ENCODE measurements at regions not wholly inside any gene's neighbourhood (a gene's known extent, or its start where the extent isn't known, plus 50 kb on each side); places are given as distances from the start of the nearest gene placed in this dataset.

- Histone ChIP-seq H3K27ac (ENCODE audit: low read depth in 1 of 3, low read length in 2 of 3) (no peak overlapping the region), H3K4me1 (ENCODE audit: control insufficient read depth in 3 of 3, insufficient read depth in 2 of 3, low read depth in 1 of 3, low read length in 2 of 3) (no peaks in the 10 kb centered on the region), H3K27me3 (ENCODE audit: control insufficient read depth in 3 of 3, insufficient read depth in 3 of 3, low read length in 3 of 3) (no peaks in the 10 kb centered on the region), H3K4me3 (ENCODE audit: low read depth in 1 of 3, low read length in 3 of 3) (no peak overlapping the region), H3K9me3 (ENCODE audit: control insufficient read depth in 2 of 2, insufficient read depth in 1 of 2, low read depth in 1 of 2, low read length in 1 of 2) (no peaks in the 10 kb centered on the region), H3K36me3 (ENCODE audit: control insufficient read depth in 3 of 3, insufficient read depth in 2 of 3, low read depth in 1 of 3, low read length in 3 of 3) (no peaks in the 10 kb centered on the region)
- DNase-seq: no peak
- FAIRE-seq: no peak
- WGBS, 3 donors: 74 to 100% (median 88%) methylated on average over 1 of the region's 1 CpG
Observed at GRCh38 chr13:76398425-76398824, 487.8 kb downstream of the KCTD12 start.

- no peaks in the 10 kb centered on the region for H3K4me1 ChIP-seq (ENCODE audit: control insufficient read depth in 3 of 3, insufficient read depth in 2 of 3, low read depth in 1 of 3, low read length in 2 of 3)
- H3K27ac ChIP-seq (ENCODE audit: low read depth in 1 of 3, low read length in 2 of 3): no peak overlapping the region
- WGBS, 3 donors: 58 to 68% (median 60%) methylated on average over 3 of the region's 3 CpGs
- DNase-seq: no peak
- H3K36me3 ChIP-seq (ENCODE audit: control insufficient read depth in 3 of 3, insufficient read depth in 2 of 3, low read depth in 1 of 3, low read length in 3 of 3): no peaks in the 10 kb centered on the region
- no peak overlapping the region for H3K4me3 ChIP-seq (ENCODE audit: low read depth in 1 of 3, low read length in 3 of 3)
- no peak for FAIRE-seq
- H3K9me3 ChIP-seq (ENCODE audit: control insufficient read depth in 2 of 2, insufficient read depth in 1 of 2, low read depth in 1 of 2, low read length in 1 of 2): no peaks in the 10 kb centered on the region
- H3K27me3 ChIP-seq (ENCODE audit: control insufficient read depth in 3 of 3, insufficient read depth in 3 of 3, low read length in 3 of 3): no peaks in the 10 kb centered on the region
Observed at GRCh38 chr13:76397413-76397812, 488.8 kb downstream of the KCTD12 start.

GRCh38 chr13:76389321-76389720 is 496.9 kb downstream of the KCTD12 start:
- Histone ChIP-seq H3K4me3 (ENCODE audit: low read depth in 1 of 3, low read length in 3 of 3) (no peak overlapping the region), H3K27me3 (ENCODE audit: control insufficient read depth in 3 of 3, insufficient read depth in 3 of 3, low read length in 3 of 3) (no peaks in the 10 kb centered on the region), H3K36me3 (ENCODE audit: control insufficient read depth in 3 of 3, insufficient read depth in 2 of 3, low read depth in 1 of 3, low read length in 3 of 3) (no peaks in the 10 kb centered on the region), H3K4me1 (ENCODE audit: control insufficient read depth in 3 of 3, insufficient read depth in 2 of 3, low read depth in 1 of 3, low read length in 2 of 3) (no peaks in the 10 kb centered on the region), H3K9me3 (ENCODE audit: control insufficient read depth in 2 of 2, insufficient read depth in 1 of 2, low read depth in 1 of 2, low read length in 1 of 2) (no peaks in the 10 kb centered on the region), H3K27ac (ENCODE audit: low read depth in 1 of 3, low read length in 2 of 3) (no peak overlapping the region)
- no peak for DNase-seq
- WGBS, 3 donors: 59 to 69% (median 65%) methylated on average over 1 of the region's 1 CpG
- no peak for FAIRE-seq

- no peak for FAIRE-seq
- no peak overlapping the region for H3K27ac ChIP-seq (ENCODE audit: low read depth in 1 of 3, low read length in 2 of 3)
- H3K4me3 ChIP-seq (ENCODE audit: low read depth in 1 of 3, low read length in 3 of 3): no peak overlapping the region
- H3K27me3 ChIP-seq (ENCODE audit: control insufficient read depth in 3 of 3, insufficient read depth in 3 of 3, low read length in 3 of 3): no peaks in the 10 kb centered on the region
- WGBS, 3 donors: 76 to 84% (median 79%) methylated on average over 1 of the region's 1 CpG
- no peaks in the 10 kb centered on the region for H3K36me3 ChIP-seq (ENCODE audit: control insufficient read depth in 3 of 3, insufficient read depth in 2 of 3, low read depth in 1 of 3, low read length in 3 of 3)
- no peak for DNase-seq
- H3K4me1 ChIP-seq (ENCODE audit: control insufficient read depth in 3 of 3, insufficient read depth in 2 of 3, low read depth in 1 of 3, low read length in 2 of 3): no peaks in the 10 kb centered on the region
- H3K9me3 ChIP-seq (ENCODE audit: control insufficient read depth in 2 of 2, insufficient read depth in 1 of 2, low read depth in 1 of 2, low read length in 1 of 2): no peaks in the 10 kb centered on the region
Observed at GRCh38 chr13:76387566-76387965, 498.6 kb downstream of the KCTD12 start.

- H3K9me3 ChIP-seq (ENCODE audit: control insufficient read depth in 2 of 2, insufficient read depth in 1 of 2, low read depth in 1 of 2, low read length in 1 of 2): no peaks in the 10 kb centered on the region
- H3K4me3 ChIP-seq (ENCODE audit: low read depth in 1 of 3, low read length in 3 of 3): no peak overlapping the region
- H3K36me3 ChIP-seq (ENCODE audit: control insufficient read depth in 3 of 3, insufficient read depth in 2 of 3, low read depth in 1 of 3, low read length in 3 of 3): no peaks in the 10 kb centered on the region
- no peaks in the 10 kb centered on the region for H3K4me1 ChIP-seq (ENCODE audit: control insufficient read depth in 3 of 3, insufficient read depth in 2 of 3, low read depth in 1 of 3, low read length in 2 of 3)
- H3K27me3 ChIP-seq (ENCODE audit: control insufficient read depth in 3 of 3, insufficient read depth in 3 of 3, low read length in 3 of 3): no peaks in the 10 kb centered on the region
- H3K27ac ChIP-seq (ENCODE audit: low read depth in 1 of 3, low read length in 2 of 3): no peak overlapping the region
- DNase-seq: no peak
- WGBS, 3 donors: 69 to 87% (median 77%) methylated on average over 3 of the region's 3 CpGs
- FAIRE-seq: no peak
Observed at GRCh38 chr13:76386321-76386720, 499.9 kb downstream of the KCTD12 start.

- DNase-seq (no peak), FAIRE-seq (no peak)
- Histone ChIP-seq H3K9me3 (ENCODE audit: control insufficient read depth in 2 of 2, insufficient read depth in 1 of 2, low read depth in 1 of 2, low read length in 1 of 2) (no peaks in the 10 kb centered on the region), H3K4me3 (ENCODE audit: low read depth in 1 of 3, low read length in 3 of 3) (no peak overlapping the region), H3K4me1 (ENCODE audit: control insufficient read depth in 3 of 3, insufficient read depth in 2 of 3, low read depth in 1 of 3, low read length in 2 of 3) (no peaks in the 10 kb centered on the region), H3K27me3 (ENCODE audit: control insufficient read depth in 3 of 3, insufficient read depth in 3 of 3, low read length in 3 of 3) (no peaks in the 10 kb centered on the region), H3K27ac (ENCODE audit: low read depth in 1 of 3, low read length in 2 of 3) (no peak overlapping the region), H3K36me3 (ENCODE audit: control insufficient read depth in 3 of 3, insufficient read depth in 2 of 3, low read depth in 1 of 3, low read length in 3 of 3) (no peaks in the 10 kb centered on the region)
- 60 to 87% (median 82%) methylated on average over 2 of the region's 2 CpGs for WGBS, 3 donors
Observed at GRCh38 chr13:76385586-76385985, 500.6 kb downstream of the KCTD12 start.

- no peak for FAIRE-seq
- H3K27ac ChIP-seq (ENCODE audit: low read depth in 1 of 3, low read length in 2 of 3): no peak overlapping the region
- H3K4me3 ChIP-seq (ENCODE audit: low read depth in 1 of 3, low read length in 3 of 3): no peak overlapping the region
Observed at GRCh38 chr13:76383676-76384461, 502.3 kb downstream of the KCTD12 start.

GRCh38 chr13:76380446-76381065 is 505.6 kb downstream of the KCTD12 start:
- H3K4me1 ChIP-seq (ENCODE audit: control insufficient read depth in 3 of 3, insufficient read depth in 2 of 3, low read depth in 1 of 3, low read length in 2 of 3): no peaks in the 10 kb centered on the region
- H3K9me3 ChIP-seq (ENCODE audit: control insufficient read depth in 2 of 2, insufficient read depth in 1 of 2, low read depth in 1 of 2, low read length in 1 of 2): no peaks in the 10 kb centered on the region
- 62 to 83% (median 65%) methylated on average over 1 of the region's 1 CpG for WGBS, 3 donors
- H3K36me3 ChIP-seq (ENCODE audit: control insufficient read depth in 3 of 3, insufficient read depth in 2 of 3, low read depth in 1 of 3, low read length in 3 of 3): no peaks in the 10 kb centered on the region
- FAIRE-seq (no peak), DNase-seq (no peak)
- H3K4me3 ChIP-seq (ENCODE audit: low read depth in 1 of 3, low read length in 3 of 3): no peak overlapping the region
- H3K27me3 ChIP-seq (ENCODE audit: control insufficient read depth in 3 of 3, insufficient read depth in 3 of 3, low read length in 3 of 3): no peaks in the 10 kb centered on the region
- no peak overlapping the region for H3K27ac ChIP-seq (ENCODE audit: low read depth in 1 of 3, low read length in 2 of 3)

More at GRCh38 chr13:76383676-76384461, 502.3 kb downstream of the KCTD12 start:
- Histone ChIP-seq H3K36me3 (ENCODE audit: control insufficient read depth in 3 of 3, insufficient read depth in 2 of 3, low read depth in 1 of 3, low read length in 3 of 3) (no peaks in the 10 kb centered on the region), H3K4me1 (ENCODE audit: control insufficient read depth in 3 of 3, insufficient read depth in 2 of 3, low read depth in 1 of 3, low read length in 2 of 3) (no peaks in the 10 kb centered on the region), H3K27me3 (ENCODE audit: control insufficient read depth in 3 of 3, insufficient read depth in 3 of 3, low read length in 3 of 3) (no peaks in the 10 kb centered on the region), H3K9me3 (ENCODE audit: control insufficient read depth in 2 of 2, insufficient read depth in 1 of 2, low read depth in 1 of 2, low read length in 1 of 2) (no peaks in the 10 kb centered on the region)
- peak; percentile 5 to 25 for DNase-seq
- 34 to 58% (median 51%) methylated on average over 2 of the region's 2 CpGs for WGBS, 3 donors

All from small intestine (tissue), 7 donors.